HEK293 (cell line): ENCODE measurements at regions not wholly inside any gene's neighbourhood (a gene's known extent, or its start where the extent isn't known, plus 50 kb on each side); places are given as distances from the start of the nearest gene placed in this dataset.

ENCODE experiments used
- CTCF ChIA-PET: fragments of 350-600 bp; formaldehyde crosslinking; extraction: SDS; loops from one replicate; lab custom pipeline; 2021; ENCODE audit warnings: antibody characterized with exemption; lab: Yijun Ruan, JAX
- POLR2A ChIA-PET: fragments of 300-600 bp; formaldehyde crosslinking; extraction: SDS; loops from one replicate; lab custom pipeline; 2020; ENCODE audit warnings: antibody characterized with exemption, inconsistent platforms; lab: Yijun Ruan, JAX
- H3K27ac ChIP-seq: fragments of 200-500 bp; sonication (Bioruptor generic); 2 replicates; pipeline ENCODE4 v1.5.1; 2014; ENCODE audit warnings: low read depth, low read length, control low read depth, inconsistent platforms; ENCODE audit errors: extremely low read depth
- H3K36me3 ChIP-seq, 2 experiments: fragments of 200-500 bp in 1 of 2; sonication (Bioruptor generic) in 1 of 2; 1 replicate in 1 of 2; 2 replicates in 1 of 2; pipeline ENCODE4 v1.5.1; 2014 to 2017; ENCODE audit warnings: inconsistent platforms in 2 of 2, low read length in 2 of 2; ENCODE audit not compliant: control insufficient read depth in 2 of 2, insufficient read depth in 1 of 2
- H3K4me1 ChIP-seq: fragments of 200-500 bp; sonication (Bioruptor generic); 2 replicates; pipeline ENCODE4 v1.5.1; 2014; ENCODE audit warnings: mild to moderate bottlenecking, low read length, inconsistent platforms; ENCODE audit not compliant: control insufficient read depth, insufficient read depth
- H3K4me3 ChIP-seq: 2 replicates; pipeline ENCODE4 v1.5.1; 2011; ENCODE audit warnings: low read depth, mild to moderate bottlenecking, control low read depth, low read length, moderate library complexity
- H3K9me3 ChIP-seq: fragments of 200-500 bp; sonication (Bioruptor generic); 2 replicates; pipeline ENCODE4 v1.5.1; 2014; ENCODE audit warnings: low read depth, low read length, inconsistent platforms; ENCODE audit not compliant: control insufficient read depth, insufficient read depth
- GLI4 ChIP-seq: fragments of 450-650 bp; formaldehyde crosslinking; IDR thresholded peaks from 2 replicates; pipeline ENCODE4 v1.5.1; 2016; ENCODE audit warnings: missing biosample characterization, missing genetic modification characterization
- HOXC10 ChIP-seq: sonication (generic); formaldehyde crosslinking; IDR thresholded peaks from 2 replicates; pipeline ENCODE4 v1.8.1; 2023; ENCODE audit warnings: mild to moderate bottlenecking, missing genetic modification reagents
- KLF7 ChIP-seq: fragments of 450-650 bp; formaldehyde crosslinking; IDR thresholded peaks from 2 replicates; pipeline ENCODE4 v1.5.1; 2016; ENCODE audit warnings: missing biosample characterization, missing genetic modification characterization, borderline replicate concordance
- ZBTB20 ChIP-seq: fragments of 450-650 bp; formaldehyde crosslinking; IDR thresholded peaks from 2 replicates; pipeline ENCODE4 v1.5.1; 2016; ENCODE audit warnings: missing biosample characterization, missing genetic modification characterization
- ZFP3 ChIP-seq: fragments of 450-650 bp; formaldehyde crosslinking; IDR thresholded peaks from 2 replicates; pipeline ENCODE4 v1.5.1; 2016; ENCODE audit warnings: low read depth, missing biosample characterization, missing genetic modification characterization
- ZFP69B ChIP-seq: fragments of 450-650 bp; formaldehyde crosslinking; IDR thresholded peaks from 2 replicates; pipeline ENCODE4 v1.5.1; 2016; ENCODE audit warnings: missing biosample characterization, missing genetic modification characterization
- ZNF133 ChIP-seq: fragments of 450-650 bp; formaldehyde crosslinking; IDR thresholded peaks from 2 replicates; pipeline ENCODE4 v1.5.1; 2016; ENCODE audit warnings: missing biosample characterization, missing genetic modification characterization
- ZNF214 ChIP-seq: fragments of 450-650 bp; formaldehyde crosslinking; IDR thresholded peaks from 2 replicates; pipeline ENCODE4 v1.5.1; 2017; ENCODE audit warnings: missing biosample characterization, mild to moderate bottlenecking, missing genetic modification characterization, borderline replicate concordance
- ZNF350 ChIP-seq: fragments of 450-650 bp; formaldehyde crosslinking; IDR thresholded peaks from 2 replicates; pipeline ENCODE4 v1.5.0; 2017; ENCODE audit warnings: missing biosample characterization, mild to moderate bottlenecking, missing genetic modification characterization
- ZNF510 ChIP-seq: fragments of 450-650 bp; formaldehyde crosslinking; IDR thresholded peaks from 2 replicates; pipeline ENCODE4 v1.5.1; 2018; ENCODE audit warnings: mild to moderate bottlenecking, missing genetic modification characterization, missing biosample characterization; ENCODE audit not compliant: insufficient replicate concordance
- ZNF530 ChIP-seq: fragments of 450-650 bp; formaldehyde crosslinking; IDR thresholded peaks from 2 replicates; pipeline ENCODE4 v1.5.1; 2016; ENCODE audit warnings: low read depth, missing biosample characterization, missing genetic modification characterization
- ZNF548 ChIP-seq: fragments of 450-650 bp; formaldehyde crosslinking; IDR thresholded peaks from 2 replicates; pipeline ENCODE4 v1.5.1; 2016; ENCODE audit warnings: missing biosample characterization, missing genetic modification characterization
- ZNF549 ChIP-seq: fragments of 450-650 bp; IDR thresholded peaks from 2 replicates; pipeline ENCODE4 v1.5.1; 2018; ENCODE audit warnings: missing biosample characterization, missing genetic modification characterization, mild to moderate bottlenecking, inconsistent platforms, moderate library complexity
- ZNF610 ChIP-seq: fragments of 450-650 bp; formaldehyde crosslinking; IDR thresholded peaks from 2 replicates; pipeline ENCODE4 v1.5.1; 2016; ENCODE audit warnings: missing biosample characterization, missing genetic modification characterization, borderline replicate concordance
- ZNF629 ChIP-seq: fragments of 450-650 bp; formaldehyde crosslinking; IDR thresholded peaks from 2 replicates; pipeline ENCODE4 v1.5.1; 2017; ENCODE audit warnings: missing biosample characterization, missing genetic modification characterization
- ZNF76 ChIP-seq: fragments of 450-650 bp; formaldehyde crosslinking; IDR thresholded peaks from 2 replicates; pipeline ENCODE4; 2016; ENCODE audit warnings: low read depth, missing biosample characterization, missing genetic modification characterization, borderline replicate concordance
- TF ChIP-seq, protein P1 (sequence below): fragments of 450-650 bp; IDR thresholded peaks from 2 replicates; pipeline ENCODE4 v1.5.1; 2018; ENCODE audit warnings: missing biosample characterization, missing genetic modification characterization
- TF ChIP-seq, protein P2 (sequence below): fragments of 450-650 bp; formaldehyde crosslinking; IDR thresholded peaks from 2 replicates; pipeline ENCODE4 v1.5.1; 2016; ENCODE audit warnings: missing biosample characterization, missing genetic modification characterization, borderline replicate concordance
- TF ChIP-seq, protein P3 (sequence below): fragments of 450-650 bp; formaldehyde crosslinking; IDR thresholded peaks from 2 replicates; pipeline ENCODE4 v1.5.1; 2016; ENCODE audit warnings: missing biosample characterization, missing genetic modification characterization
- TF ChIP-seq, protein P4 (sequence below): fragments of 450-650 bp; formaldehyde crosslinking; IDR thresholded peaks from 2 replicates; pipeline ENCODE4 v1.5.1; 2016; ENCODE audit warnings: missing biosample characterization, missing genetic modification characterization

DNA sequence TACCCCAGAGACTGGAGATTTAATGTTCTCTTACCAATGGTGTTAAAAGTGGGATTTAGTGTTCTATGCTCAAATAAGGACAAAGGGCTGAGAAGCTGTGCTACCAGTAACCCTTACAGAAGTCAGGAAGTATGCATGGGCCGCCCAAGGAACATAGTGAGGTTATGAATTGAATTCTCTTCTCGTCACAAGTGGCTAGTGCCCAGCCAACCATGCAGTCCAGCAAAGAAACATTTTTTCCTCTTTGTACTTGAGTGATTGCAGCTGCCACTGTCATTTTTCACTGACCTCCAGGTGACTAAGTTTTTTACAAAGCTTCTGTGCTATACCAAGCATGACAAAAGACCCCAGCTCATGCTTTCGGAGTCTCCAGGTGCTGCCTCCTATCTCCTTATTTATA is 110.6 kb upstream of the DCBLD2 start:
- POLR2A ChIA-PET = interaction anchor here (1.1 kb wide), 1 partner anchor 17 kb away, joined by 3 read pairs; no protein-coding TSS in a partner anchor
- Histone ChIP-seq H3K27ac (no peak overlapping the region), H3K36me3 (no peaks in the 10 kb centered on the region), H3K4me1 (no peaks in the 10 kb centered on the region), H3K4me3 (no peak overlapping the region), H3K9me3 (no peaks in the 10 kb centered on the region)
- TF ChIP-seq GLI4 (tag by site-specific recombination) (no peak), ZNF510 (no peak), HOXC10 (CRISPR knock-in tag) (no peak), ZNF350 (tag by site-specific recombination) (no peak), ZNF76 (tag by site-specific recombination) (no peak)
- CTCF ChIA-PET = interaction anchor here (1.5 kb wide), 1 partner anchor 18 kb away, joined by 4 read pairs; no protein-coding TSS in a partner anchor

DNA sequence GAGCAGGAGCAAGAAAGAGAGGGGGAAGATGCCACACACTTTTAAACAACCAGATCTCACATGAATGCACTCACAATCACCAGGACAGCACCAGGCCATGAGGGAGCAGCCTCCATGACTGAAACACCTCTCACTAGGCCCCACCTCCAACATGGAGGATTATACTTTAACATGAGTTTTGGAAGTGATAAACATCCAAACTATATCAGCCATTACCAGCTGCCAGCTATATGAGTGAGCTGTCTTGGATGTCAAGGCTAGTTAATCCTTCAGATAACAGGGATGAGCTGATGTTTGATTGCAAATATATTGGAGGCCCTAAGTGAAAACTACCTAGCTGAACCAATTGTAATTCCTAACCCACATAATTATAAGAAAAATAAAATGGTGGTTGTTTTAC is 108.4 kb upstream of the DCBLD2 start:
- Histone ChIP-seq H3K4me3 (no peak overlapping the region), H3K36me3 (no peaks in the 10 kb centered on the region), H3K4me1 (no peaks in the 10 kb centered on the region), H3K27ac (no peak overlapping the region), H3K9me3 (no peaks in the 10 kb centered on the region)
- ChIA-PET POLR2A (no interaction called here), CTCF (interaction anchor here (0.7 to 0.9 kb wide), 2 partner anchors 14 to 197 kb away, joined by 3 to 4 read pairs; no protein-coding TSS in a partner anchor)
- TF ChIP-seq, protein P1, sequence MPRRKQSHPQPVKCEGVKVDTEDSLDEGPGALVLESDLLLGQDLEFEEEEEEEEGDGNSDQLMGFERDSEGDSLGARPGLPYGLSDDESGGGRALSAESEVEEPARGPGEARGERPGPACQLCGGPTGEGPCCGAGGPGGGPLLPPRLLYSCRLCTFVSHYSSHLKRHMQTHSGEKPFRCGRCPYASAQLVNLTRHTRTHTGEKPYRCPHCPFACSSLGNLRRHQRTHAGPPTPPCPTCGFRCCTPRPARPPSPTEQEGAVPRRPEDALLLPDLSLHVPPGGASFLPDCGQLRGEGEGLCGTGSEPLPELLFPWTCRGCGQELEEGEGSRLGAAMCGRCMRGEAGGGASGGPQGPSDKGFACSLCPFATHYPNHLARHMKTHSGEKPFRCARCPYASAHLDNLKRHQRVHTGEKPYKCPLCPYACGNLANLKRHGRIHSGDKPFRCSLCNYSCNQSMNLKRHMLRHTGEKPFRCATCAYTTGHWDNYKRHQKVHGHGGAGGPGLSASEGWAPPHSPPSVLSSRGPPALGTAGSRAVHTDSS (tag by site-specific recombination) = no peak
- TF ChIP-seq ZNF549 (tag by site-specific recombination) (no peak), ZNF214 (tag by site-specific recombination) (no peak), ZNF530 (tag by site-specific recombination) (no peak), GLI4 (tag by site-specific recombination) (no peak), KLF7 (tag by site-specific recombination) (no peak)
- TF ChIP-seq, protein P2, sequence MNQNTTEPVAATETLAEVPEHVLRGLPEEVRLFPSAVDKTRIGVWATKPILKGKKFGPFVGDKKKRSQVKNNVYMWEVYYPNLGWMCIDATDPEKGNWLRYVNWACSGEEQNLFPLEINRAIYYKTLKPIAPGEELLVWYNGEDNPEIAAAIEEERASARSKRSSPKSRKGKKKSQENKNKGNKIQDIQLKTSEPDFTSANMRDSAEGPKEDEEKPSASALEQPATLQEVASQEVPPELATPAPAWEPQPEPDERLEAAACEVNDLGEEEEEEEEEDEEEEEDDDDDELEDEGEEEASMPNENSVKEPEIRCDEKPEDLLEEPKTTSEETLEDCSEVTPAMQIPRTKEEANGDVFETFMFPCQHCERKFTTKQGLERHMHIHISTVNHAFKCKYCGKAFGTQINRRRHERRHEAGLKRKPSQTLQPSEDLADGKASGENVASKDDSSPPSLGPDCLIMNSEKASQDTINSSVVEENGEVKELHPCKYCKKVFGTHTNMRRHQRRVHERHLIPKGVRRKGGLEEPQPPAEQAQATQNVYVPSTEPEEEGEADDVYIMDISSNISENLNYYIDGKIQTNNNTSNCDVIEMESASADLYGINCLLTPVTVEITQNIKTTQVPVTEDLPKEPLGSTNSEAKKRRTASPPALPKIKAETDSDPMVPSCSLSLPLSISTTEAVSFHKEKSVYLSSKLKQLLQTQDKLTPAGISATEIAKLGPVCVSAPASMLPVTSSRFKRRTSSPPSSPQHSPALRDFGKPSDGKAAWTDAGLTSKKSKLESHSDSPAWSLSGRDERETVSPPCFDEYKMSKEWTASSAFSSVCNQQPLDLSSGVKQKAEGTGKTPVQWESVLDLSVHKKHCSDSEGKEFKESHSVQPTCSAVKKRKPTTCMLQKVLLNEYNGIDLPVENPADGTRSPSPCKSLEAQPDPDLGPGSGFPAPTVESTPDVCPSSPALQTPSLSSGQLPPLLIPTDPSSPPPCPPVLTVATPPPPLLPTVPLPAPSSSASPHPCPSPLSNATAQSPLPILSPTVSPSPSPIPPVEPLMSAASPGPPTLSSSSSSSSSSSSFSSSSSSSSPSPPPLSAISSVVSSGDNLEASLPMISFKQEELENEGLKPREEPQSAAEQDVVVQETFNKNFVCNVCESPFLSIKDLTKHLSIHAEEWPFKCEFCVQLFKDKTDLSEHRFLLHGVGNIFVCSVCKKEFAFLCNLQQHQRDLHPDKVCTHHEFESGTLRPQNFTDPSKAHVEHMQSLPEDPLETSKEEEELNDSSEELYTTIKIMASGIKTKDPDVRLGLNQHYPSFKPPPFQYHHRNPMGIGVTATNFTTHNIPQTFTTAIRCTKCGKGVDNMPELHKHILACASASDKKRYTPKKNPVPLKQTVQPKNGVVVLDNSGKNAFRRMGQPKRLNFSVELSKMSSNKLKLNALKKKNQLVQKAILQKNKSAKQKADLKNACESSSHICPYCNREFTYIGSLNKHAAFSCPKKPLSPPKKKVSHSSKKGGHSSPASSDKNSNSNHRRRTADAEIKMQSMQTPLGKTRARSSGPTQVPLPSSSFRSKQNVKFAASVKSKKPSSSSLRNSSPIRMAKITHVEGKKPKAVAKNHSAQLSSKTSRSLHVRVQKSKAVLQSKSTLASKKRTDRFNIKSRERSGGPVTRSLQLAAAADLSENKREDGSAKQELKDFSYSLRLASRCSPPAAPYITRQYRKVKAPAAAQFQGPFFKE (tag by site-specific recombination) = no peak

DNA sequence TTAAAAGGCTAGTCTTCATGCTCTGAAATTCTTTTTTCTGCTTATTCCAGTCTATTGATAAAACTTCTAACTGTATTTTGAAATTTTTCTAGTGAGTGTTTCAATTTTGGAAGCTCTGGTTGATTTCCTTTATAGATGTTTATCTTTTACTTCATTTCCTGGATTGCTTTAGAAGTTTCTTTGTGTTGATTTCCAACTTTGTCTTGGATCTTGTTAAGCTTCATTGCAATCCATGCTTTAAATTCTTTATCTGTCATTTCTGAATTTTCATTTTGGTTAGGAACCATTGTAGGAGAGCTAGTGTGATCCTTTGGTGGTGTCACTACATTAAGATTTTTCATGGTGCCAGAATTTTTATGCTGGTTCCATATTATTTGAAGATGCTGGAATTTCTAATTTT is 105.2 kb upstream of the DCBLD2 start:
- H3K4me1 ChIP-seq = no peaks in the 10 kb centered on the region
- ChIA-PET CTCF (interaction anchor here (0.6 kb wide), 1 partner anchor 266 kb away, joined by 3 read pairs; no protein-coding TSS in a partner anchor), POLR2A (no interaction called here)
- no peaks in the 10 kb centered on the region for H3K9me3 ChIP-seq
- no peak overlapping the region for H3K27ac ChIP-seq
- H3K36me3 ChIP-seq = no peaks in the 10 kb centered on the region
- H3K4me3 ChIP-seq = no peak overlapping the region
- TF ChIP-seq ZFP3 (tag by site-specific recombination) (no peak), ZNF629 (tag by site-specific recombination) (no peak), ZNF610 (tag by site-specific recombination) (no peak), ZNF133 (tag by site-specific recombination) (no peak), ZBTB20 (tag by site-specific recombination) (no peak), ZNF548 (tag by site-specific recombination) (no peak), ZFP69B (tag by site-specific recombination) (no peak)
- TF ChIP-seq, protein P3, sequence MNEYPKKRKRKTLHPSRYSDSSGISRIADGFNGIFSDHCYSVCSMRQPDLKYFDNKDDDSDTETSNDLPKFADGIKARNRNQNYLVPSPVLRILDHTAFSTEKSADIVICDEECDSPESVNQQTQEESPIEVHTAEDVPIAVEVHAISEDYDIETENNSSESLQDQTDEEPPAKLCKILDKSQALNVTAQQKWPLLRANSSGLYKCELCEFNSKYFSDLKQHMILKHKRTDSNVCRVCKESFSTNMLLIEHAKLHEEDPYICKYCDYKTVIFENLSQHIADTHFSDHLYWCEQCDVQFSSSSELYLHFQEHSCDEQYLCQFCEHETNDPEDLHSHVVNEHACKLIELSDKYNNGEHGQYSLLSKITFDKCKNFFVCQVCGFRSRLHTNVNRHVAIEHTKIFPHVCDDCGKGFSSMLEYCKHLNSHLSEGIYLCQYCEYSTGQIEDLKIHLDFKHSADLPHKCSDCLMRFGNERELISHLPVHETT (tag by site-specific recombination) = no peak
- TF ChIP-seq, protein P4, sequence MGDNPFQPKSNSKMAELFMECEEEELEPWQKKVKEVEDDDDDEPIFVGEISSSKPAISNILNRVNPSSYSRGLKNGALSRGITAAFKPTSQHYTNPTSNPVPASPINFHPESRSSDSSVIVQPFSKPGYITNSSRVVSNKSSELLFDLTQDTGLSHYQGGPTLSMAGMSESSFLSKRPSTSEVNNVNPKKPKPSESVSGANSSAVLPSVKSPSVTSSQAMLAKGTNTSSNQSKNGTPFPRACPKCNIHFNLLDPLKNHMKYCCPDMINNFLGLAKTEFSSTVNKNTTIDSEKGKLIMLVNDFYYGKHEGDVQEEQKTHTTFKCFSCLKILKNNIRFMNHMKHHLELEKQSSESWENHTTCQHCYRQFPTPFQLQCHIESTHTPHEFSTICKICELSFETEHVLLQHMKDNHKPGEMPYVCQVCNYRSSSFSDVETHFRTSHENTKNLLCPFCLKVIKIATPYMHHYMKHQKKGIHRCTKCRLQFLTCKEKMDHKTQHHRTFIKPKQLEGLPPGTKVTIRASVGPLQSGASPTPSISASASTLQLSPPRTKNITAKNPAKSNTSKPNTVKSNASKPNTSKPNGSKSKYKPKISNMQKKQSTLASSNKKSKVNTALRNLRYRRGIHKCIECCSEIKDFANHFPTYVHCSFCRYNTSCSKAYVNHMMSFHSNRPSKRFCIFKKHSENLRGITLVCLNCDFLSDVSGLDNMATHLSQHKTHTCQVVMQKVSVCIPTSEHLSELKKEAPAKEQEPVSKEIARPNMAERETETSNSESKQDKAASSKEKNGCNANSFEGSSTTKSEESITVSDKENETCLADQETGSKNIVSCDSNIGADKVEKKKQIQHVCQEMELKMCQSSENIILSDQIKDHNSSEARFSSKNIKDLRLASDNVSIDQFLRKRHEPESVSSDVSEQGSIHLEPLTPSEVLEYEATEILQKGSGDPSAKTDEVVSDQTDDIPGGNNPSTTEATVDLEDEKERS (tag by site-specific recombination) = no peak
